Karpas-422 (cell line): ENCODE measurements at regions not wholly inside any gene's neighbourhood (a gene's known extent, or its start where the extent isn't known, plus 50 kb on each side); places are given as distances from the start of the nearest gene placed in this dataset.

Experiments
- DNase-seq: peaks from one replicate; pipeline ENCODE4 v3.0.0-alpha.2; 2015
- H2AFZ ChIP-seq: fragments of 200-600 bp; sonication (generic); 2 replicates; pipeline ENCODE4 v1.6.1; 2014; ENCODE audit warnings: antibody characterized with exemption, low read length, mixed read lengths
- H3K27ac ChIP-seq: fragments of 200-600 bp; sonication (generic); 2 replicates; pipeline ENCODE4 v1.5.1; 2014; ENCODE audit warnings: mild to moderate bottlenecking, low read length, moderate library complexity
- H3K27me3 ChIP-seq: fragments of 200-600 bp; sonication (generic); 2 replicates; pipeline ENCODE4 v1.6.1; 2014; ENCODE audit warnings: low read length, mixed read lengths
- H3K36me3 ChIP-seq: fragments of 200-600 bp; sonication (generic); 2 replicates; pipeline ENCODE4 v1.6.1; 2014; ENCODE audit warnings: low read length, mixed read lengths; ENCODE audit not compliant: insufficient read depth
- H3K4me1 ChIP-seq: fragments of 200-600 bp; sonication (generic); 2 replicates; pipeline ENCODE4 v1.6.1; 2014; ENCODE audit warnings: mild to moderate bottlenecking, low read length, mixed read lengths
- H3K4me2 ChIP-seq: fragments of 200-600 bp; sonication (generic); 2 replicates; pipeline ENCODE4 v1.6.1; 2014; ENCODE audit warnings: low read length, low read depth, mild to moderate bottlenecking; ENCODE audit not compliant: poor library complexity, severe bottlenecking
- H3K4me3 ChIP-seq: fragments of 200-600 bp; sonication (generic); 2 replicates; pipeline ENCODE4 v1.5.1; 2014; ENCODE audit warnings: mild to moderate bottlenecking, antibody characterized with exemption, low read length, mixed read lengths
- H3K79me2 ChIP-seq: fragments of 200-600 bp; sonication (generic); 2 replicates; pipeline ENCODE4 v1.6.1; 2014; ENCODE audit warnings: mild to moderate bottlenecking, low read length, mixed read lengths
- H3K9ac ChIP-seq: fragments of 200-600 bp; sonication (generic); 2 replicates; pipeline ENCODE4 v1.6.0; 2014; ENCODE audit warnings: low read length
- H3K9me2 ChIP-seq: fragments of 200-600 bp; sonication (generic), shearing (Covaris generic); replicated peaks from 2 replicates; pipeline ENCODE4 v1.6.0; 2014; ENCODE audit warnings: mild to moderate bottlenecking, low read length, moderate library complexity; ENCODE audit not compliant: insufficient read depth
- H3K9me3 ChIP-seq: fragments of 300-700, 200-600 bp; sonication (generic); 2 replicates; pipeline ENCODE4 v1.6.1; 2014; ENCODE audit warnings: low read length, mixed read lengths
- H4K20me1 ChIP-seq: fragments of 200-600 bp; sonication (generic); 2 replicates; pipeline ENCODE4 v1.6.1; 2014; ENCODE audit warnings: mild to moderate bottlenecking, antibody characterized with exemption, low read length, low read depth; ENCODE audit not compliant: insufficient read depth

DNA sequence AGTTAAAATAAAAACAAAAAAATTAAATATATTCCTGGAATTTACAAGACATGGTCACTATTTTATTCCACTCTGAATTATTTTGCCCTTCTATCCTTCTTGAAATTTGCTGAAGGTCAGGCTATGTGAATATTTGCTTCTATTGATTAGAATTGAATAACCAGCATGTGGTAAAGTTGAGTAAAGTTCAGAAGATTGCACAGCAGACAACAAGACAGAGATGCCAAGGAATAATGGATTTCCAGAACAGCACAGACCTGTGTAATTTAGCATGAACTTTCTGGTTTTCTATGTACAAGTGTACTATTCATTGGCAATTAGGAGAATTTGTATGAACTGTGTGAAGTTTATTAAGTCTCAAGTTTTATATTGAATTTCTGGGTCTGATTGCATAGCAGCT lies 352.4 kb downstream of the TBC1D32 start:
- DNase-seq = no peak
- Histone ChIP-seq H3K9me2 (no peaks in the 10 kb centered on the region), H2AFZ (no peak overlapping the region), H3K9ac (no peak overlapping the region), H3K4me2 (no peak overlapping the region), H3K79me2 (no peaks in the 10 kb centered on the region), H4K20me1 (no peaks in the 10 kb centered on the region), H3K4me1 (no peaks in the 10 kb centered on the region), H3K27me3 (no peaks in the 10 kb centered on the region), H3K4me3 (no peak overlapping the region), H3K9me3 (no peaks in the 10 kb centered on the region), H3K27ac (no peak overlapping the region), H3K36me3 (no peaks in the 10 kb centered on the region)

DNA sequence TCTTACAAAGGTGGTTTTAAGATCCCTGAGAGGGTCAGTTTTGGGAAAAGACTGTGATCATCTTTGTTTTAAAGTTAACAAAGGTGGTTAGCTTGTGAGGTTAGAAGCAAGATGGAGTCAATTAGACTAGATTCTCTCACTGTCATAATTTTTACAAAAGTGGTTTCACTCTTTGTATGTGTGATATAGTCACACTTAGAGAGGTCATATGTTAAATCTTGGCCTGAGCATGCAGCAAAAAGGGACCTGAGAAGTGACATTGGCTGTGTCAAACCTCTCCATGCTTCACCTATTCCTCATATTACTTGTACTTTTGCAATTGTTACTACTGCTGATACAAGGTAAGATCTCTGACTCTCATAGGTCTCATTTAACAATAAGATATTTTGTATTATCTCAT lies 368.0 kb downstream of the TBC1D32 start:
- no peak for DNase-seq
- H3K9me3 ChIP-seq = no peaks in the 10 kb centered on the region
- H3K4me3 ChIP-seq = no peak overlapping the region
- no peak overlapping the region for H3K9ac ChIP-seq
- H4K20me1 ChIP-seq = no peaks in the 10 kb centered on the region
- no peaks in the 10 kb centered on the region for H3K4me1 ChIP-seq
- H3K27me3 ChIP-seq = no peaks in the 10 kb centered on the region
- H3K9me2 ChIP-seq = no peaks in the 10 kb centered on the region
- no peak overlapping the region for H3K27ac ChIP-seq
- no peak overlapping the region for H2AFZ ChIP-seq
- no peaks in the 10 kb centered on the region for H3K36me3 ChIP-seq
- H3K79me2 ChIP-seq = no peaks in the 10 kb centered on the region
- H3K4me2 ChIP-seq = no peak overlapping the region

- H3K4me1 ChIP-seq = no peaks in the 10 kb centered on the region
- no peaks in the 10 kb centered on the region for H3K9me3 ChIP-seq
- H3K36me3 ChIP-seq = no peaks in the 10 kb centered on the region
- no peak overlapping the region for H3K27ac ChIP-seq
- no peaks in the 10 kb centered on the region for H3K27me3 ChIP-seq
- no peak overlapping the region for H3K4me3 ChIP-seq
- H3K9ac ChIP-seq = no peak overlapping the region
- no peaks in the 10 kb centered on the region for H3K9me2 ChIP-seq
- no peak for DNase-seq
- H3K79me2 ChIP-seq = no peaks in the 10 kb centered on the region
- no peak overlapping the region for H2AFZ ChIP-seq
- no peak overlapping the region for H3K4me2 ChIP-seq
- H4K20me1 ChIP-seq = no peaks in the 10 kb centered on the region
These were observed 368.5 kb downstream of the TBC1D32 start for GRCh38 chr6:120965814-120966213.

DNA sequence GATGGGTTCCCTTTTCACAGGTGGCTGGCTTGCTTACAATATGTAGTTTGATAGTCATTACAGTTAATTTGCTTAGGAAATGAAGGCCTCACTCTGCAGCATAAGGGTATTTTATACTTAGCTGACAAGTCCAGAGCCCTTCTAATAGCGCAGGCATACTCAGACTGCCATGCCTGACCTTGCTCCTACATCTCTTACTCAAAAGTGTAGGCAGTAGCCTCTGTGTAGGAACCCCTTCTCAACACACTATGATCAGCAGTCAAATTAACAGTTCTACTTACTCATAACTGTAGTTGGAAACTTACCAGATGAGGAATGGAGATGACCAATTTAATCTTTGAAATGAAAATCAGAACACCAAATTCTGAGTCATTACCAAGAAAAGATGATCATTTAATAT lies 373.5 kb downstream of the TBC1D32 start:
- Histone ChIP-seq H3K4me2 (no peak overlapping the region), H3K27me3 (no peaks in the 10 kb centered on the region), H3K9me3 (no peaks in the 10 kb centered on the region), H4K20me1 (no peaks in the 10 kb centered on the region), H3K4me3 (no peak overlapping the region), H3K27ac (no peak overlapping the region), H2AFZ (no peak overlapping the region), H3K36me3 (no peaks in the 10 kb centered on the region), H3K9me2 (no peaks in the 10 kb centered on the region), H3K9ac (no peak overlapping the region), H3K79me2 (no peaks in the 10 kb centered on the region), H3K4me1 (no peaks in the 10 kb centered on the region)
- no peak for DNase-seq

GRCh38 chr6:120954111-120954510 lies 380.2 kb downstream of the TBC1D32 start:
- no peaks in the 10 kb centered on the region for H4K20me1 ChIP-seq
- no peak overlapping the region for H3K27ac ChIP-seq
- no peaks in the 10 kb centered on the region for H3K9me3 ChIP-seq

DNA sequence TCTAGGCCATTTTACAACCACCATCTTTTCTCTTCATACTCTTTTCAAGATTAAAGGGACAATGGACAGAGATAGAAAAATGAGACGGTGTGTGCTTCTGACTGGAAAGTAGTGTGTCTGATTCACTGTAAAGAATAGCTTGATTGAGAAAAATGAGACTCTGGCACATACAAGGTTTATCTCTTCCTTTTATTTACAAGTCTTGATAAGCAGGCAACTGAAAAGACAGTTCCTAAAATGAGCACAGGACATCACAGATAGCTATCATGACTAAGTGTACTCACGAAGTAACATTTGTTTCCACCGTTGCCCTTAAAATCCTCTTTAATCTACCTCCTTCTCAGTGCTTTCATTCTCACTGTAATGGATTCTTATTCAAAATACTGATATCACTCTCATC lies 383.0 kb downstream of the TBC1D32 start:
- no peaks in the 10 kb centered on the region for H3K9me2 ChIP-seq
- H4K20me1 ChIP-seq = no peaks in the 10 kb centered on the region
- H2AFZ ChIP-seq = no peak overlapping the region
- no peaks in the 10 kb centered on the region for H3K27me3 ChIP-seq
- DNase-seq = no peak
- H3K4me1 ChIP-seq = no peaks in the 10 kb centered on the region
- H3K36me3 ChIP-seq = no peaks in the 10 kb centered on the region
- no peaks in the 10 kb centered on the region for H3K9me3 ChIP-seq
- no peaks in the 10 kb centered on the region for H3K79me2 ChIP-seq
- H3K4me3 ChIP-seq = no peak overlapping the region
- no peak overlapping the region for H3K4me2 ChIP-seq
- H3K9ac ChIP-seq = no peak overlapping the region
- H3K27ac ChIP-seq = no peak overlapping the region

More at GRCh38 chr6:120954111-120954510, 380.2 kb downstream of the TBC1D32 start:
- Histone ChIP-seq H3K27me3 (no peaks in the 10 kb centered on the region), H3K4me2 (no peak overlapping the region), H3K79me2 (no peaks in the 10 kb centered on the region), H3K9me2 (no peaks in the 10 kb centered on the region), H3K9ac (no peak overlapping the region), H3K36me3 (no peaks in the 10 kb centered on the region), H3K4me1 (no peaks in the 10 kb centered on the region), H2AFZ (no peak overlapping the region), H3K4me3 (no peak overlapping the region)
- DNase-seq = no peak

GRCh38 chr6:120947111-120947510 lies 387.2 kb downstream of the TBC1D32 start:
- no peaks in the 10 kb centered on the region for H4K20me1 ChIP-seq
- no peak for DNase-seq
- H3K4me2 ChIP-seq = no peak overlapping the region
- no peaks in the 10 kb centered on the region for H3K9me3 ChIP-seq
- H3K9me2 ChIP-seq = no peaks in the 10 kb centered on the region
- no peaks in the 10 kb centered on the region for H3K79me2 ChIP-seq
- no peak overlapping the region for H3K4me3 ChIP-seq
- no peak overlapping the region for H2AFZ ChIP-seq
- H3K27me3 ChIP-seq = no peaks in the 10 kb centered on the region
- no peaks in the 10 kb centered on the region for H3K4me1 ChIP-seq
- no peaks in the 10 kb centered on the region for H3K36me3 ChIP-seq
- H3K9ac ChIP-seq = no peak overlapping the region
- H3K27ac ChIP-seq = no peak overlapping the region

DNA sequence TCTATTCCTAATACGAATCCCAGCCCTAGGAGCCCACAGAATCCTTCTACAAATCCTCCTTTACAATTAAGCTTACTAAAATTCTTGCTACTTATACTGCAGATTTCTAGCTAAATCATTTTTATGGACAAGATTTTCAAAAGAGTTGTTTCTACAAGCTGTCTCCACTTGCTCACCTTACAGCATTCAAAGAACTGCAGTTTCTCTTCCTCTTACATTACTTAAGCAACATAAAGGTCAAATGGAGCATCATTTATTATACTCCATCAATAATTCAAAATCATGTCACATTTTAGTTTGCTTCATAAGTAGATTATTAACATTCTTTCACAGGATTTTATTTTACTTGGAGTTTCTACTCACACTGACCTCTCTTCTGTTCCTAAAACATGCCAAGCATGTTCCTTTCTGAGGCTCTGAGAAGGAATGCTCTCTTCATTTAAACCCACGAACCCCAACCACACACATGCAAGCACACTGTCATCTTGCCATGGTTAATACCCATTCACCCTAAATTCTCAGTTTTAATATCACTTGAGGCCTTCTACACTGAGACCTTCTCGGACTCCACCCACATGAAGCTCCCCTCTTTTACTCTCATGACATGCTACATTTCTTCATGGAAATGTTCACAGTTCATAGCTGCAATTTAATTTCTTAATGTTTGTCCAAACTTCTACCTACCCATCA lies 388.2 kb downstream of the TBC1D32 start:
- Histone ChIP-seq H3K27ac (no peak overlapping the region), H3K9me2 (no peaks in the 10 kb centered on the region), H3K27me3 (no peaks in the 10 kb centered on the region), H3K4me2 (no peak overlapping the region), H3K9me3 (no peaks in the 10 kb centered on the region), H3K9ac (no peak overlapping the region), H2AFZ (no peak overlapping the region), H3K4me1 (no peaks in the 10 kb centered on the region), H4K20me1 (no peaks in the 10 kb centered on the region), H3K36me3 (no peaks in the 10 kb centered on the region), H3K79me2 (no peaks in the 10 kb centered on the region), H3K4me3 (no peak overlapping the region)
- DNase-seq = no peak
